ENCODE measurements at regions not wholly inside any gene's neighbourhood (a gene's known extent, or its start where the extent isn't known, plus 50 kb on each side); places are given as distances from the start of the nearest gene placed in this dataset.
"Not testable (repeated sequence)": the region's sequence is repeated elsewhere in the genome, so short reads cannot be mapped to it uniquely, and the experiment has no call there.

DNA sequence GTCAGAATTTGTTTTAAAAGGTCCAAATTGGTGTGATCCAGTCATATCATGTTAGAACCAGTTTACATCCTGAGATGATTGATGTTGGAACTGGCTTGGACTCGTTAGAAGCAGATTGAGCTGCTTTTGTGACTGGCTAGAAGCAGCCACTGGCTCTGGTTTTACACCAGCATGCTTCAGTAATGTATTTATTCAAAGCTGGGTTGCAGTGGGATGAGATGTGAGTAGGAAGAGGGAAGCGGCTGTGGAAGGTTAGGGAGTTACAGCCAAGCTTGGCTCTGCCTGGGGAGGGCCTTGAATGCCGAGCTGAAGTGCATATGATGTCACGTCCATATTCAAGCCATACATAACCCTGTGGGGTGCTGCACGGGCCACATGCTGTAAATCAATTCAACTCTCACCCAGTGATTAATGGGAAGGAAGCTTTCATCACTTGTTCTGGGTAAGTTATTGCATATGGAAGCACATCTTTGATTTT is 104.0 kb upstream of the SMAD3 start:
- no peak for ATAC-seq
- Mint-ChIP-seq H3K4me1 (no peaks in the 10 kb centered on the region), H3K36me3 (no peaks in the 10 kb centered on the region), H3K9me3 (ENCODE audit: low read depth) (no peaks in the 10 kb centered on the region), H3K4me3 (no peak overlapping the region), H3K27me3 (no peaks in the 10 kb centered on the region), H3K27ac (no peak overlapping the region)
- no peak for DNase-seq
- CTCF ChIA-PET: interaction anchor here (1.1 kb wide), 1 partner anchor 15 kb away, joined by 3 read pairs; no protein-coding TSS in a partner anchor

DNA sequence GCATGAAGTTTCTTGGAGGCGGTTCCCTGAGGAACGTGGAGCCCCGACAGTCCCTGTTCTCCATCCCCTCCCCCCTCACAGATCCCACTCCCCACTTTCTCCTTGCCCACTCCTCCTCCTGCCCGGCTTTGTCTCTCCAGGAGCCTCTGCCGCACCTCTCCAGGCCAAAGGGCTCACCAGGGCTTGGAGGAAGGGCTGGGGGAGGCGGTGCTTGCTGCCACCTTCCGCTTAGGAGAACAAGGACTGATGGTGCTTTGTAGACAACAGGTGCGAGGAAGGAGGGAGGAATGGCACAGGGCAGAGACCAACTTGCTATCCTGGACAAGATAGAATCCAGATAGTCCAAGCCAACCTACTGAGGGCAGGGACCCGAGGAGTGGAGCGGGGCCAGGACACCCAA is 103.5 kb upstream of the SMAD3 start:
- H3K27ac Mint-ChIP-seq: no peak overlapping the region

GRCh38 chr15:66962522-66962921 is 102.9 kb upstream of the SMAD3 start:
- CTCF ChIA-PET: interaction anchor here (1.1 to 1.7 kb wide), 2 partner anchors 14 to 16 kb away, joined by 3 to 4 read pairs; no protein-coding TSS in a partner anchor
- Mint-ChIP-seq H3K9me3 (ENCODE audit: low read depth) (no peaks in the 10 kb centered on the region), H3K36me3 (no peaks in the 10 kb centered on the region), H3K27me3 (no peaks in the 10 kb centered on the region), H3K27ac (no peak overlapping the region), H3K4me1 (no peaks in the 10 kb centered on the region), H3K4me3 (no peak overlapping the region)
- ATAC-seq (no peak), DNase-seq (no peak)

More for the DNA sequence above, 103.5 kb upstream of the SMAD3 start:
- Mint-ChIP-seq H3K27me3 (no peaks in the 10 kb centered on the region), H3K4me3 (no peak overlapping the region), H3K9me3 (ENCODE audit: low read depth) (no peaks in the 10 kb centered on the region), H3K36me3 (no peaks in the 10 kb centered on the region), H3K4me1 (no peaks in the 10 kb centered on the region)
- CTCF ChIA-PET: interaction anchor here (1.1 kb wide), 1 partner anchor 15 kb away, joined by 3 read pairs; no protein-coding TSS in a partner anchor
- ATAC-seq (no peak), DNase-seq (no peak)

DNA sequence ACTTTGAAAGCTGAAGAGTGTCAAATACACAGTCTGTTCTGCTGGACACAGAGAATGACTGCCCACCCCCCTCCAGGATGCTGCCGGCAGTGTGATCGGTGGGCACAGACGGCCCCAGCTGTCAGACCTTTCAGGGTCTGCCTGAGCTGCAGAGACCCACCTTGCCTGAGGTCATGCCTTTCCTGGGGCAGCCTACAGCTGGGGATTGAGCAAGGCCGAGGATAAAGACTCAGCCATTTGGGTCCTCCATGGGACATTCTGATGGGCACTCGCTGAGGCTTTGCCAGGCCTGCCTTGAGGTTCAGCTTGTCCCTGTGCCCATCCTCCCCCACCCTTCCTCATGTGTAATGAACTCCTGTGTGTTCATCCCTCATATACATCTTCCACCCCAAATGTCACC is 102.3 kb upstream of the SMAD3 start:
- ATAC-seq (no peak), DNase-seq (no peak)
- Mint-ChIP-seq H3K4me1 (no peaks in the 10 kb centered on the region), H3K27ac (no peak overlapping the region), H3K9me3 (ENCODE audit: low read depth) (no peaks in the 10 kb centered on the region), H3K27me3 (peaks cover 2% of the 10 kb centered on the region), H3K4me3 (no peak overlapping the region), H3K36me3 (no peaks in the 10 kb centered on the region)
- CTCF ChIA-PET: interaction anchor here (1.7 kb wide), 1 partner anchor 15 kb away, joined by 4 read pairs; no protein-coding TSS in a partner anchor

- H3K4me1 Mint-ChIP-seq: no peaks in the 10 kb centered on the region
- H3K36me3 Mint-ChIP-seq: no peaks in the 10 kb centered on the region
- ATAC-seq (no peak), DNase-seq (no peak)
- H3K27me3 Mint-ChIP-seq: peaks cover 2% of the 10 kb centered on the region
- CTCF ChIA-PET: interaction anchor here (1.7 kb wide), 1 partner anchor 15 kb away, joined by 4 read pairs; no protein-coding TSS in a partner anchor
- no peaks in the 10 kb centered on the region for H3K9me3 Mint-ChIP-seq (ENCODE audit: low read depth)
- H3K4me3 Mint-ChIP-seq: no peak overlapping the region
- no peak overlapping the region for H3K27ac Mint-ChIP-seq
These were observed 101.7 kb upstream of the SMAD3 start for GRCh38 chr15:66963710-66964109.

DNA sequence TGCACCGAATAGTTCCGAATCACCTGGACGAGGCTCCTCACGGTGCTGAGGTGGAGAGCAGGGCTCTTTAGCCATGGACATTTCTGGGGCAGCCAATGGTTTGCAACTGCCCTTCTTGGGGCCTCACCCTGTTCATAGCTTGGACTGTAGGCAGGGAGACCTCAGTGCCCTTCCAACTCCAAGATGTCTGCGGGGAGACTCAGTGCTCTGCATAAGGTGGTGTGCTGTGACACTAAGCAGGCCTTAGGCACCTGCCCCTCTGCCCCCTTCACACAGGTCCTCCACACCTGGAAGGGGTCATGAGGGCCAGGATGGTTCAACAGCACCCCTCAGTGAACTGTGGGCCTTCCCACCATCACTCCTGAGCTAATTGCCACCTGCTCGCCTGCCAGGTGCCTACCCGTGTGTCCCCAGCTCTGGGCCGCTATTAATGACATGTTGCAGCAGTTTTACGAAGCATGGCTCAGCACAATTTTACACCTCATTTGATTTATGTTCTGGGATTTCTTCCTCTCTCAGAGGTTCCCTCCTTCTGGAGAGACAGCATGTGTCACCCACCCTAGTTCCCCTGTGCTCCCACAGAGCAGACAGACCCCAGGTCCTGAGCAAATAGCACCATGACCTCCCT is 101.2 kb upstream of the SMAD3 start:
- Mint-ChIP-seq H3K9me3 (ENCODE audit: low read depth) (no peaks in the 10 kb centered on the region), H3K27ac (no peak overlapping the region), H3K4me3 (no peak overlapping the region), H3K27me3 (peaks cover 4% of the 10 kb centered on the region), H3K36me3 (no peaks in the 10 kb centered on the region), H3K4me1 (no peaks in the 10 kb centered on the region)
- CTCF ChIA-PET: interaction anchor here (1.7 kb wide), 1 partner anchor 16 kb away, joined by 4 read pairs; no protein-coding TSS in a partner anchor
- ATAC-seq (no peak), DNase-seq (no peak)

- CTCF ChIA-PET: no interaction called here
- peaks cover 7% of the 10 kb centered on the region for H3K27me3 Mint-ChIP-seq
These were observed 100.6 kb upstream of the SMAD3 start for GRCh38 chr15:66964791-66965190.

GRCh38 chr15:66965201-66965900 is 100.1 kb upstream of the SMAD3 start:
- Mint-ChIP-seq H3K4me3 (no peak overlapping the region), H3K27ac (no peak overlapping the region), H3K27me3 (peaks cover 7% of the 10 kb centered on the region), H3K4me1 (no peaks in the 10 kb centered on the region), H3K9me3 (ENCODE audit: low read depth) (no peaks in the 10 kb centered on the region), H3K36me3 (no peaks in the 10 kb centered on the region)
- ATAC-seq (no peak), DNase-seq (no peak)
- CTCF ChIA-PET: no interaction called here

More at GRCh38 chr15:66964791-66965190, 100.6 kb upstream of the SMAD3 start:
- Mint-ChIP-seq H3K27ac (no peak overlapping the region), H3K4me1 (no peaks in the 10 kb centered on the region), H3K4me3 (no peak overlapping the region), H3K36me3 (no peaks in the 10 kb centered on the region), H3K9me3 (ENCODE audit: low read depth) (no peaks in the 10 kb centered on the region)
- ATAC-seq (no peak), DNase-seq (no peak)

DNA sequence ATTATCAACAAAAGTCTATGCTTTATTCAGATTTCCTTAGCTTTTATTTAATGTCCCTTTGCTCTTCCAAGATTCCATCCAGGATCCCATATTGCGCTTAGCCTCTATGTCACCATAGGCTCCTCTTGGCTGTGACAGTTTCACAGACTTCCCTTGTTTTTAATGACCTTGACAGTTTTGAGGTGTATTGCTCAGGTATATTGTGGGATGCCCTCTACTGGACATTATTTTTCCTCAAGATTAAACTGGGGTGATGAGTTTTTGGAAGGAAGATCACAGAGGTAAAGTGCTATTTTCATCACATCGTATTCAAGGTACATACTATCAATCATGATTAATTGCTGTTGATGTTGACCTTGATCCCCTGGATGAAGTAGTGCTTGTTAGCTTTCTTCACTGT is 99.1 kb upstream of the SMAD3 start:
- H3K27me3 Mint-ChIP-seq: peaks cover 7% of the 10 kb centered on the region
- no peaks in the 10 kb centered on the region for H3K36me3 Mint-ChIP-seq
- H3K9me3 Mint-ChIP-seq (ENCODE audit: low read depth): no peaks in the 10 kb centered on the region
- no peak for ATAC-seq
- CTCF ChIA-PET: no interaction called here
- DNase-seq: no peak
- H3K27ac Mint-ChIP-seq: no peak overlapping the region
- H3K4me1 Mint-ChIP-seq: no peaks in the 10 kb centered on the region
- no peak overlapping the region for H3K4me3 Mint-ChIP-seq

- H3K4me3 Mint-ChIP-seq: no peak overlapping the region
- H3K9me3 Mint-ChIP-seq (ENCODE audit: low read depth): no peaks in the 10 kb centered on the region
- CTCF ChIA-PET: interaction anchor here (0.7 kb wide), 1 partner anchor 20 kb away, joined by 3 read pairs; no protein-coding TSS in a partner anchor
- H3K27ac Mint-ChIP-seq: no peak overlapping the region
- DNase-seq: no peak
- ATAC-seq: no peak
- H3K4me1 Mint-ChIP-seq: no peaks in the 10 kb centered on the region
- H3K36me3 Mint-ChIP-seq: no peaks in the 10 kb centered on the region
- H3K27me3 Mint-ChIP-seq: peaks cover 13% of the 10 kb centered on the region
These were observed 96.4 kb upstream of the SMAD3 start for GRCh38 chr15:66968806-66969596.

- H3K4me1 Mint-ChIP-seq; CTCF ChIA-PET; H3K27ac Mint-ChIP-seq; ATAC-seq; H3K9me3 Mint-ChIP-seq (ENCODE audit: low read depth); DNase-seq; H3K4me3 Mint-ChIP-seq; H3K36me3 Mint-ChIP-seq: not testable (repeated sequence)
- peaks cover 27% of the 10 kb centered on the region for H3K27me3 Mint-ChIP-seq
These were observed 91.3 kb upstream of the SMAD3 start for GRCh38 chr15:66974131-66974530.

DNA sequence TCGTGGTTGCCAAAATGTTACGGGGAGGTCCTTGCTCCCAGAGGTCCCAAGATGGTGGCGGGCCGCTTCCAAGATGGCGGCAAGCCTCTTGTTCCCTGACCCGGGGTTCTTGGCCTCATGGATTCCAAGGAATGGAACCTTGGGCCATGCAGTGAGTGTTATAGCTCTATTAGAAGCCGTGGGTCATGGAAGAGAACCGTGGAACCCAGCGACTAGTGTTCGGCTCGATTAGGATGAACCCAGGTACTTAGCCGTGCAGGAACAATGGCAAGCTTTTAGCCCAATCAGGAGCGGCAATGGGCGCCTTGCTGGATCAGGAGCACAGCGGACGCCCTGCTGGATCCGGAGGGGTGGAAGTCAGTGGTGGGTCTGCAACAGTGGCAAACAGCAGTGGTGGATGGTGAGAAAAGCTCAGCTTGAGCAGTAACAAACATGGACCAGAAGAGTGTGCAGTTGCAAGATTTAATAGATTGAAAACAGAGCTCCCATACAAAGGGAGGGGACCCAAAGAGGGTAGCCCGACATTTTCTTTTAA is 89.2 kb upstream of the SMAD3 start:
- H3K36me3 Mint-ChIP-seq; ATAC-seq; H3K27ac Mint-ChIP-seq; H3K4me3 Mint-ChIP-seq; H3K9me3 Mint-ChIP-seq (ENCODE audit: low read depth); CTCF ChIA-PET; H3K4me1 Mint-ChIP-seq: not testable (repeated sequence)
- peaks cover 33% of the 10 kb centered on the region for H3K27me3 Mint-ChIP-seq
- peak; percentile 34 for DNase-seq

DNA sequence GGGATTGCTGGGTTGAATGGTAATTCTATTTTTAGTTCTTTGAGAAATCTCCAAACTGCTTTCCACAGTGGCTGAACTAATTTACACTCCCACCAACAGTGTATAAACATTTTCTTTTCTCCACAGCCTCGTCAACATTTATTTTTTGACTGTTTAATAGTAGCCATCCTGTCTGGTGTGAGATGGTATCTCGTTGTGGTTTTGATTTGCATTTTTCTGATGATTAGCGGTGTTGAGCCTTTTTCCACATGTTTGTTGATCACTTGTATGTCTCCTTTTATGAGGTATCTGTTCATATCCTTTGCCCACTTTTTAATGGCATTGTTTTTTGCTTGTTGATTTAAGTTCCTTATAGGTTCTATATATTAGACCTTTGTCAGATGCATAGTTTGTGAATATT is 85.1 kb upstream of the SMAD3 start:
- H3K4me1 Mint-ChIP-seq; CTCF ChIA-PET; H3K27ac Mint-ChIP-seq; ATAC-seq; H3K9me3 Mint-ChIP-seq (ENCODE audit: low read depth); H3K4me3 Mint-ChIP-seq; DNase-seq; H3K36me3 Mint-ChIP-seq: not testable (repeated sequence)
- H3K27me3 Mint-ChIP-seq: peaks cover 45% of the 10 kb centered on the region

Data from activated CD8-positive, alpha-beta memory T cell treated with anti-CD3 and anti-CD28 coated beads, Interleukin-2, amount 10 ng/mL, durations not matched to agents 7 days and 5 days (primary cell).